GM21528 (cell line): ENCODE measurements at regions not wholly inside any gene's neighbourhood (a gene's known extent, or its start where the extent isn't known, plus 50 kb on each side); places are given as distances from the start of the nearest gene placed in this dataset.
"Not testable (repeated sequence)": the region's sequence is repeated elsewhere in the genome, so short reads cannot be mapped to it uniquely, and the experiment has no call there.

Experiments used
- ATAC-seq: cut with Tn5 transposase; IDR thresholded peaks from one replicate; pipeline ENCODE4 v1.9.1; 2021; ENCODE audit warnings: mild to moderate bottlenecking, moderate library complexity; ENCODE audit not compliant: unreplicated experiment, low FRiP score

GRCh38 chr4:66360395-66360794 is 690.1 kb upstream of the EPHA5 start:
- ATAC-seq, result not testable (repeated sequence)

GRCh38 chr4:66357316-66357715 is 687.0 kb upstream of the EPHA5 start:
- no peak for ATAC-seq

GRCh38 chr4:66355328-66355727 is 685.0 kb upstream of the EPHA5 start:
- ATAC-seq, result no peak

GRCh38 chr4:66351761-66352160 is 681.5 kb upstream of the EPHA5 start:
- ATAC-seq, result no peak

- ATAC-seq, result no peak
Measured at GRCh38 chr4:66340286-66340893, 670.1 kb upstream of the EPHA5 start.

- ATAC-seq, result no peak
Measured at GRCh38 chr4:66339007-66339406, 668.7 kb upstream of the EPHA5 start.

- no peak for ATAC-seq
Measured at GRCh38 chr4:66331761-66332160, 661.5 kb upstream of the EPHA5 start.

GRCh38 chr4:66330125-66330524 is 659.8 kb upstream of the EPHA5 start:
- ATAC-seq, result no peak

GRCh38 chr4:66328803-66329574 is 658.7 kb upstream of the EPHA5 start:
- ATAC-seq, result no peak

- no peak for ATAC-seq
Measured at GRCh38 chr4:66307641-66308438, 637.6 kb upstream of the EPHA5 start.

GRCh38 chr4:66300336-66300934 is 630.1 kb upstream of the EPHA5 start:
- no peak for ATAC-seq

- ATAC-seq, result no peak
Measured at GRCh38 chr4:66298569-66298968, 628.3 kb upstream of the EPHA5 start.

GRCh38 chr4:66297703-66298102 is 627.4 kb upstream of the EPHA5 start:
- no peak for ATAC-seq

GRCh38 chr4:66294638-66295037 is 624.3 kb upstream of the EPHA5 start:
- ATAC-seq, result no peak

GRCh38 chr4:66284991-66285451 is 614.7 kb upstream of the EPHA5 start:
- no peak for ATAC-seq

GRCh38 chr4:66279084-66279483 is 608.8 kb upstream of the EPHA5 start:
- ATAC-seq, result no peak

GRCh38 chr4:66275411-66276038 is 605.2 kb upstream of the EPHA5 start:
- no peak for ATAC-seq

- no peak for ATAC-seq
Measured at GRCh38 chr4:66273110-66273509, 602.8 kb upstream of the EPHA5 start.

GRCh38 chr4:66270356-66270755 is 600.1 kb upstream of the EPHA5 start:
- not testable (repeated sequence) for ATAC-seq

GRCh38 chr4:66266554-66266953 is 596.3 kb upstream of the EPHA5 start:
- ATAC-seq, result not testable (repeated sequence)
